Panc1 (cell line): ENCODE measurements at regions not wholly inside any gene's neighbourhood (a gene's known extent, or its start where the extent isn't known, plus 50 kb on each side); places are given as distances from the start of the nearest gene placed in this dataset.

Experiments used
- ATAC-seq: fragments of 200-7000 bp; cut with Tn5 transposase; 2 replicates; pipeline ENCODE4 v1.9.1; 2020; ENCODE audit warnings: mild to moderate bottlenecking, moderate library complexity
- BruUV-seq: library from RNA; stranded (reverse); fragments of 400-500 nt; replicated peaks from 2 replicates; lab custom pipeline; 2021; lab: Mats Ljungman, UMichigan
- CTCF ChIA-PET: fragments of 300-600 bp; sonication (Branson Sonifier 250); formaldehyde crosslinking; loops from one replicate; lab custom pipeline; 2022; ENCODE audit warnings: antibody characterized with exemption; lab: Charles Lee
- POLR2A ChIA-PET: fragments of 300-600 bp; sonication (Branson Sonifier 250); formaldehyde crosslinking; loops from one replicate; lab custom pipeline; 2022; ENCODE audit warnings: antibody characterized with exemption; lab: Charles Lee
- DNase-seq: peaks from one replicate; pipeline ENCODE4 v3.0.0-alpha.2; 2010; ENCODE audit warnings: low read depth, low spot score
- H3K27ac ChIP-seq: 2 replicates; pipeline ENCODE4 v1.5.1; 2011; ENCODE audit warnings: mild to moderate bottlenecking, low read length, inconsistent platforms
- H3K27me3 ChIP-seq: fragments of 200-500 bp; sonication (Bioruptor generic); 2 replicates; pipeline ENCODE4 v1.6.0; 2014; ENCODE audit warnings: low read length, inconsistent platforms; ENCODE audit not compliant: control insufficient read depth, insufficient read depth
- H3K36me3 ChIP-seq: fragments of 200-500 bp; sonication (Bioruptor generic); 2 replicates; pipeline ENCODE4 v1.5.1; 2014; ENCODE audit warnings: inconsistent platforms, mild to moderate bottlenecking, low read length, moderate library complexity; ENCODE audit not compliant: control insufficient read depth, insufficient read depth
- H3K4me1 ChIP-seq: 2 replicates; pipeline ENCODE4 v1.5.1; 2011; ENCODE audit warnings: inconsistent platforms, mild to moderate bottlenecking, low read length, moderate library complexity; ENCODE audit not compliant: control insufficient read depth, insufficient read depth
- H3K4me3 ChIP-seq, 2 experiments: 2 replicates each; pipeline ENCODE4 v1.5.1; 2011 to 2012; ENCODE audit warnings: low read depth in 2 of 2, low read length in 2 of 2, mild to moderate bottlenecking in 2 of 2, inconsistent platforms in 1 of 2, moderate library complexity in 1 of 2
- H3K9me3 ChIP-seq: fragments of 200-500 bp; sonication (Bioruptor generic); 2 replicates; pipeline ENCODE4 v1.5.1; 2014; ENCODE audit warnings: low read depth, mild to moderate bottlenecking, inconsistent platforms, low read length, moderate library complexity; ENCODE audit not compliant: control insufficient read depth, insufficient read depth
- CTCF ChIP-seq: fragments of 450-650 bp; IDR thresholded peaks from 2 replicates; pipeline ENCODE4 v1.5.1; 2017; ENCODE audit warnings: mild to moderate bottlenecking
- POLR2AphosphoS5 ChIP-seq: IDR thresholded peaks from 2 replicates; pipeline ENCODE4 v1.6.1; 2012; ENCODE audit warnings: mild to moderate bottlenecking, low read depth, low read length, moderate library complexity
- SIN3A ChIP-seq: IDR thresholded peaks from 2 replicates; pipeline ENCODE4 v1.6.1; 2012; ENCODE audit warnings: low read depth, mild to moderate bottlenecking, low read length, moderate library complexity, borderline replicate concordance; ENCODE audit not compliant: insufficient read depth
- TCF7L2 ChIP-seq: IDR thresholded peaks from 2 replicates; pipeline ENCODE4 v1.6.1; 2011; ENCODE audit warnings: mild to moderate bottlenecking, low read depth, low read length, inconsistent platforms
- in situ Hi-C: cut with HindIII; loops from 2 replicates; pipeline ENCODE4 v1.10.0; 2016; ENCODE audit warnings: low sequenced_read_pairs, low pct_unique_long_range_greater_than_20kb
- intact Hi-C: fragments of 100-400 bp; cut with micrococcal nuclease; formaldehyde crosslinking; loops from one replicate; pipeline ENCODE4 v1.10.0; 2022; ENCODE audit not compliant: unreplicated experiment
- TF ChIP-seq, protein P1 (sequence below), 2 experiments: IDR thresholded peaks; 2 replicates each; pipeline ENCODE4 v1.6.1; 2011 to 2012; ENCODE audit warnings: low read depth in 2 of 2, control low read depth in 1 of 2, low read length in 1 of 2, mild to moderate bottlenecking in 1 of 2, moderate library complexity in 1 of 2; ENCODE audit not compliant: insufficient read depth in 1 of 2

GRCh38 chr2:183341057-183341456 is 216.8 kb downstream of the NUP35 start:
- ChIA-PET CTCF (no interaction called here), POLR2A (no interaction called here)
- intact Hi-C loops: no loop called here
- H3K27me3 ChIP-seq: no peaks in the 10 kb centered on the region
- in situ Hi-C loops: no loop called here
- H3K4me3 ChIP-seq: no peak overlapping the region
- TF ChIP-seq, protein P1, sequence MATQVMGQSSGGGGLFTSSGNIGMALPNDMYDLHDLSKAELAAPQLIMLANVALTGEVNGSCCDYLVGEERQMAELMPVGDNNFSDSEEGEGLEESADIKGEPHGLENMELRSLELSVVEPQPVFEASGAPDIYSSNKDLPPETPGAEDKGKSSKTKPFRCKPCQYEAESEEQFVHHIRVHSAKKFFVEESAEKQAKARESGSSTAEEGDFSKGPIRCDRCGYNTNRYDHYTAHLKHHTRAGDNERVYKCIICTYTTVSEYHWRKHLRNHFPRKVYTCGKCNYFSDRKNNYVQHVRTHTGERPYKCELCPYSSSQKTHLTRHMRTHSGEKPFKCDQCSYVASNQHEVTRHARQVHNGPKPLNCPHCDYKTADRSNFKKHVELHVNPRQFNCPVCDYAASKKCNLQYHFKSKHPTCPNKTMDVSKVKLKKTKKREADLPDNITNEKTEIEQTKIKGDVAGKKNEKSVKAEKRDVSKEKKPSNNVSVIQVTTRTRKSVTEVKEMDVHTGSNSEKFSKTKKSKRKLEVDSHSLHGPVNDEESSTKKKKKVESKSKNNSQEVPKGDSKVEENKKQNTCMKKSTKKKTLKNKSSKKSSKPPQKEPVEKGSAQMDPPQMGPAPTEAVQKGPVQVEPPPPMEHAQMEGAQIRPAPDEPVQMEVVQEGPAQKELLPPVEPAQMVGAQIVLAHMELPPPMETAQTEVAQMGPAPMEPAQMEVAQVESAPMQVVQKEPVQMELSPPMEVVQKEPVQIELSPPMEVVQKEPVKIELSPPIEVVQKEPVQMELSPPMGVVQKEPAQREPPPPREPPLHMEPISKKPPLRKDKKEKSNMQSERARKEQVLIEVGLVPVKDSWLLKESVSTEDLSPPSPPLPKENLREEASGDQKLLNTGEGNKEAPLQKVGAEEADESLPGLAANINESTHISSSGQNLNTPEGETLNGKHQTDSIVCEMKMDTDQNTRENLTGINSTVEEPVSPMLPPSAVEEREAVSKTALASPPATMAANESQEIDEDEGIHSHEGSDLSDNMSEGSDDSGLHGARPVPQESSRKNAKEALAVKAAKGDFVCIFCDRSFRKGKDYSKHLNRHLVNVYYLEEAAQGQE (IDR thresholded peaks at IDR 0.05; ENCODE audit: insufficient read depth in 1 of 2, low read depth in 2 of 2, low read length in 1 of 2): no peak
- TF ChIP-seq SIN3A (no peak), TCF7L2 (no peak), POLR2AphosphoS5 (no peak), CTCF (no peak)
- no peaks in the 10 kb centered on the region for H3K9me3 ChIP-seq
- H3K27ac ChIP-seq: no peak overlapping the region
- BruUV-seq: no TSS peak
- no peaks in the 10 kb centered on the region for H3K4me1 ChIP-seq
- DNase-seq: no peak
- no peak for ATAC-seq
- no peaks in the 10 kb centered on the region for H3K36me3 ChIP-seq

DNA sequence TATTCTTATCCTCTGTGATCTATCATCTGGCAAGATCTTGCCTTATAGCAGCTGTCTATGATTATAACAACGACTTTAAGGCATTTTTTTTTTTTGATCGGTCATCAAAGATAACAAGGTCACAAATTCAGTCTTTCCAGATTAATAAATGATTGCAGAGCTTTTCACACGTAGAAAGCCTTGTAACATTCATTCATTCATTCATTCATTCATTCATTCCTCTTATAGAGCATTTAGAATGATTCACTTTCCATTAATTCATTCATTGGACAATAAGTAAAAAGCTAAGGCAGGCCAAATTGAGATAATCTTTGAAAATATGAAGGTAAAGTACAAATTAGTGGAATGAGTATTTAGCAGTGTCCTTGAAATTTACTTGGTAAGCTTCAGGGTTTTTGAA is 223.7 kb downstream of the NUP35 start:
- no peaks in the 10 kb centered on the region for H3K4me1 ChIP-seq
- ChIA-PET POLR2A (interaction anchor here (0.6 kb wide), 2 partner anchors 9 to 134 kb away, joined by 3 to 5 read pairs; no protein-coding TSS in a partner anchor), CTCF (no interaction called here)
- H3K27me3 ChIP-seq: no peaks in the 10 kb centered on the region
- no peak overlapping the region for H3K27ac ChIP-seq
- no TSS peak for BruUV-seq
- no peak overlapping the region for H3K4me3 ChIP-seq
- H3K36me3 ChIP-seq: no peaks in the 10 kb centered on the region
- ATAC-seq (no peak), DNase-seq (no peak)
- no peaks in the 10 kb centered on the region for H3K9me3 ChIP-seq
- TF ChIP-seq SIN3A: no peak
- no peak for TF ChIP-seq TCF7L2
- TF ChIP-seq POLR2AphosphoS5: no peak
- TF ChIP-seq, protein P1 (IDR thresholded peaks at IDR 0.05; ENCODE audit: insufficient read depth in 1 of 2, low read depth in 2 of 2, low read length in 1 of 2): no peak
- no peak for TF ChIP-seq CTCF
- in situ Hi-C loops: no loop called here
- intact Hi-C loops: no loop called here
